ENCODE measurements at regions not wholly inside any gene's neighbourhood (a gene's known extent, or its start where the extent isn't known, plus 50 kb on each side); places are given as distances from the start of the nearest gene placed in this dataset.
"Not testable (repeated sequence)": the region's sequence is repeated elsewhere in the genome, so short reads cannot be mapped to it uniquely, and the experiment has no call there.

- H3K36me3 ChIP-seq (ENCODE audit: insufficient read depth, low read length): no peaks in the 10 kb centered on the region
- H3K27me3 ChIP-seq (ENCODE audit: insufficient read depth, low read length, poor library complexity, severe bottlenecking): no peaks in the 10 kb centered on the region
- H3K9ac ChIP-seq (ENCODE audit: low read depth, low read length, poor library complexity, severe bottlenecking): no peak overlapping the region
- TF ChIP-seq CTCF (conservative IDR thresholded peaks at IDR 0.05; ENCODE audit: low read length) (no peak), EZH2phosphoT487 (IDR thresholded peaks at IDR 0.05; ENCODE audit: borderline replicate concordance) (no peak)
- no peaks in the 10 kb centered on the region for H3K4me1 ChIP-seq (ENCODE audit: insufficient read depth, low read length, poor library complexity, severe bottlenecking)
- H3K79me2 ChIP-seq (ENCODE audit: insufficient read depth, low read length): no peaks in the 10 kb centered on the region
- H3K9me3 ChIP-seq (ENCODE audit: insufficient read depth, low read depth, low read length): no peaks in the 10 kb centered on the region
- H3K4me2 ChIP-seq (ENCODE audit: low read depth, low read length, poor library complexity, severe bottlenecking): no peak overlapping the region
- no peak overlapping the region for H2AFZ ChIP-seq (ENCODE audit: low read length)
- no peaks in the 10 kb centered on the region for H3K9me2 ChIP-seq (replicated peaks; ENCODE audit: low read depth, low read length)
- H3K4me3 ChIP-seq (ENCODE audit: low read length, poor library complexity, severe bottlenecking): no peak overlapping the region
- H4K20me1 ChIP-seq (ENCODE audit: insufficient read depth, low read length, poor library complexity, severe bottlenecking): no peaks in the 10 kb centered on the region
- H3F3A ChIP-seq (ENCODE audit: low read depth): no peaks in the 10 kb centered on the region
Observed at GRCh38 chr21:25449950-25450349, 157.3 kb downstream of the MRPL39 start.

- Histone ChIP-seq H3K4me2 (ENCODE audit: low read depth, low read length, poor library complexity, severe bottlenecking) (no peak overlapping the region), H3K9ac (ENCODE audit: low read depth, low read length, poor library complexity, severe bottlenecking) (no peak overlapping the region), H3F3A (ENCODE audit: low read depth) (no peaks in the 10 kb centered on the region), H3K9me2 (replicated peaks; ENCODE audit: low read depth, low read length) (no peaks in the 10 kb centered on the region), H2AFZ (ENCODE audit: low read length) (no peak overlapping the region), H3K79me2 (ENCODE audit: insufficient read depth, low read length) (no peaks in the 10 kb centered on the region), H3K4me3 (ENCODE audit: low read length, poor library complexity, severe bottlenecking) (no peak overlapping the region), H3K36me3 (ENCODE audit: insufficient read depth, low read length) (no peaks in the 10 kb centered on the region), H3K27me3 (ENCODE audit: insufficient read depth, low read length, poor library complexity, severe bottlenecking) (no peaks in the 10 kb centered on the region), H3K9me3 (ENCODE audit: insufficient read depth, low read depth, low read length) (no peaks in the 10 kb centered on the region), H3K4me1 (ENCODE audit: insufficient read depth, low read length, poor library complexity, severe bottlenecking) (no peaks in the 10 kb centered on the region), H4K20me1 (ENCODE audit: insufficient read depth, low read length, poor library complexity, severe bottlenecking) (no peaks in the 10 kb centered on the region)
- no peak for TF ChIP-seq CTCF (conservative IDR thresholded peaks at IDR 0.05; ENCODE audit: low read length)
- TF ChIP-seq EZH2phosphoT487 (IDR thresholded peaks at IDR 0.05; ENCODE audit: borderline replicate concordance): no peak
Observed at GRCh38 chr21:25441835-25442234, 165.4 kb downstream of the MRPL39 start.

GRCh38 chr21:25437465-25437864, 169.8 kb downstream of the MRPL39 start:
- not testable (repeated sequence) for H3K79me2 ChIP-seq (ENCODE audit: insufficient read depth, low read length); H3K4me2 ChIP-seq (ENCODE audit: low read depth, low read length, poor library complexity, severe bottlenecking); H3K9ac ChIP-seq (ENCODE audit: low read depth, low read length, poor library complexity, severe bottlenecking); H4K20me1 ChIP-seq (ENCODE audit: insufficient read depth, low read length, poor library complexity, severe bottlenecking); H3K9me3 ChIP-seq (ENCODE audit: insufficient read depth, low read depth, low read length); H3F3A ChIP-seq (ENCODE audit: low read depth); H3K4me3 ChIP-seq (ENCODE audit: low read length, poor library complexity, severe bottlenecking); H2AFZ ChIP-seq (ENCODE audit: low read length); H3K36me3 ChIP-seq (ENCODE audit: insufficient read depth, low read length); H3K27me3 ChIP-seq (ENCODE audit: insufficient read depth, low read length, poor library complexity, severe bottlenecking); H3K4me1 ChIP-seq (ENCODE audit: insufficient read depth, low read length, poor library complexity, severe bottlenecking); H3K9me2 ChIP-seq (replicated peaks; ENCODE audit: low read depth, low read length)

- no peak overlapping the region for H3K9ac ChIP-seq (ENCODE audit: low read depth, low read length, poor library complexity, severe bottlenecking)
- no peak overlapping the region for H3K4me3 ChIP-seq (ENCODE audit: low read length, poor library complexity, severe bottlenecking)
- H3K79me2 ChIP-seq (ENCODE audit: insufficient read depth, low read length): no peaks in the 10 kb centered on the region
- H3F3A ChIP-seq (ENCODE audit: low read depth): no peaks in the 10 kb centered on the region
- H4K20me1 ChIP-seq (ENCODE audit: insufficient read depth, low read length, poor library complexity, severe bottlenecking): no peaks in the 10 kb centered on the region
- H3K4me1 ChIP-seq (ENCODE audit: insufficient read depth, low read length, poor library complexity, severe bottlenecking): no peaks in the 10 kb centered on the region
- H3K4me2 ChIP-seq (ENCODE audit: low read depth, low read length, poor library complexity, severe bottlenecking): peak overlapping the region; percentile 12
- no peaks in the 10 kb centered on the region for H3K27me3 ChIP-seq (ENCODE audit: insufficient read depth, low read length, poor library complexity, severe bottlenecking)
- H3K9me3 ChIP-seq (ENCODE audit: insufficient read depth, low read depth, low read length): no peaks in the 10 kb centered on the region
- H3K9me2 ChIP-seq (replicated peaks; ENCODE audit: low read depth, low read length): no peaks in the 10 kb centered on the region
- no peak for TF ChIP-seq EZH2phosphoT487 (IDR thresholded peaks at IDR 0.05; ENCODE audit: borderline replicate concordance)
- no peak for TF ChIP-seq CTCF (conservative IDR thresholded peaks at IDR 0.05; ENCODE audit: low read length)
- no peak overlapping the region for H2AFZ ChIP-seq (ENCODE audit: low read length)
- no peaks in the 10 kb centered on the region for H3K36me3 ChIP-seq (ENCODE audit: insufficient read depth, low read length)
Observed at GRCh38 chr21:25428537-25428936, 178.7 kb downstream of the MRPL39 start.

Measured in Loucy (cell line).